Caki2 (cell line): ENCODE measurements at regions not wholly inside any gene's neighbourhood (a gene's known extent, or its start where the extent isn't known, plus 50 kb on each side); places are given as distances from the start of the nearest gene placed in this dataset.

Source experiments
- DNase-seq: peaks from one replicate; pipeline ENCODE4 v3.0.0-alpha.2; 2015; ENCODE audit warnings: low read depth
- in situ Hi-C: cut with HindIII; loops from 2 replicates; pipeline ENCODE4 v1.10.0; 2016; ENCODE audit warnings: low sequenced_read_pairs, low pct_unique_long_range_greater_than_20kb, mixed read lengths

GRCh38 chr2:64400733-64401528, 53.0 kb upstream of the LGALSL start:
- peak; percentile 66 for DNase-seq
- in situ Hi-C loops = no loop called here

- no peak for DNase-seq
- in situ Hi-C loops = no loop called here
Measured at GRCh38 chr2:64401529-64401880, 52.5 kb upstream of the LGALSL start.

- no peak for DNase-seq
- in situ Hi-C loops = no loop called here
Measured at GRCh38 chr2:64402876-64403275, 51.1 kb upstream of the LGALSL start.

- in situ Hi-C loops = no loop called here
- no peak for DNase-seq
Measured at GRCh38 chr2:64403426-64403825, 50.5 kb upstream of the LGALSL start.

GRCh38 chr2:64404002-64404731, 49.8 kb upstream of the LGALSL start:
- in situ Hi-C loops = no loop called here
- DNase-seq = no peak
